ENCODE measurements at regions not wholly inside any gene's neighbourhood (a gene's known extent, or its start where the extent isn't known, plus 50 kb on each side); places are given as distances from the start of the nearest gene placed in this dataset.
"Not testable (repeated sequence)": the region's sequence is repeated elsewhere in the genome, so short reads cannot be mapped to it uniquely, and the experiment has no call there.

- DNase-seq (ENCODE audit: low read depth) = no peak
Measured at GRCh38 chr5:29161399-29162291, 2031.8 kb upstream of the CDH6 start.

- DNase-seq (ENCODE audit: low read depth) = no peak
Measured at GRCh38 chr5:29157975-29158374, 2035.5 kb upstream of the CDH6 start.

- no peak for DNase-seq (ENCODE audit: low read depth)
Measured at GRCh38 chr5:29150840-29151239, 2042.6 kb upstream of the CDH6 start.

GRCh38 chr5:29148581-29148980 is 2044.9 kb upstream of the CDH6 start:
- no peak for DNase-seq (ENCODE audit: low read depth)

GRCh38 chr5:29148073-29148472 is 2045.4 kb upstream of the CDH6 start:
- no peak for DNase-seq (ENCODE audit: low read depth)

GRCh38 chr5:29143266-29143665 is 2050.2 kb upstream of the CDH6 start:
- no peak for DNase-seq (ENCODE audit: low read depth)

GRCh38 chr5:29134418-29134817 is 2059.1 kb upstream of the CDH6 start:
- DNase-seq (ENCODE audit: low read depth) = no peak

- DNase-seq (ENCODE audit: low read depth) = no peak
Measured at GRCh38 chr5:29131285-29131684, 2062.2 kb upstream of the CDH6 start.

- no peak for DNase-seq (ENCODE audit: low read depth)
Measured at GRCh38 chr5:29130786-29131185, 2062.7 kb upstream of the CDH6 start.

- DNase-seq (ENCODE audit: low read depth) = not testable (repeated sequence)
Measured at GRCh38 chr5:29127524-29128156, 2065.8 kb upstream of the CDH6 start.

GRCh38 chr5:29126462-29126861 is 2067.0 kb upstream of the CDH6 start:
- not testable (repeated sequence) for DNase-seq (ENCODE audit: low read depth)

- DNase-seq (ENCODE audit: low read depth) = no peak
Measured at GRCh38 chr5:29122306-29122705, 2071.2 kb upstream of the CDH6 start.

- DNase-seq (ENCODE audit: low read depth) = no peak
Measured at GRCh38 chr5:29114331-29114768, 2076.0 kb upstream of the CDH9 start.

GRCh38 chr5:29113516-29113915 is 2075.1 kb upstream of the CDH9 start:
- no peak for DNase-seq (ENCODE audit: low read depth)

- no peak for DNase-seq (ENCODE audit: low read depth)
Measured at GRCh38 chr5:29099585-29099984, 2061.2 kb upstream of the CDH9 start.

GRCh38 chr5:29089591-29090130 is 2051.3 kb upstream of the CDH9 start:
- DNase-seq (ENCODE audit: low read depth) = no peak

GRCh38 chr5:29085142-29085541 is 2046.8 kb upstream of the CDH9 start:
- DNase-seq (ENCODE audit: low read depth) = no peak

GRCh38 chr5:29079771-29080170 is 2041.4 kb upstream of the CDH9 start:
- DNase-seq (ENCODE audit: low read depth) = peak; percentile 1

GRCh38 chr5:29077451-29077850 is 2039.1 kb upstream of the CDH9 start:
- no peak for DNase-seq (ENCODE audit: low read depth)

GRCh38 chr5:29069104-29069402 is 2030.7 kb upstream of the CDH9 start:
- no peak for DNase-seq (ENCODE audit: low read depth)

GRCh38 chr5:29061381-29061780 is 2023.0 kb upstream of the CDH9 start:
- no peak for DNase-seq (ENCODE audit: low read depth)

GRCh38 chr5:29054694-29055093 is 2016.3 kb upstream of the CDH9 start:
- no peak for DNase-seq (ENCODE audit: low read depth)

- no peak for DNase-seq (ENCODE audit: low read depth)
Measured at GRCh38 chr5:29054282-29054681, 2015.9 kb upstream of the CDH9 start.
